Pancreas (tissue), 10 donors: ENCODE measurements at regions not wholly inside any gene's neighbourhood (a gene's known extent, or its start where the extent isn't known, plus 50 kb on each side); places are given as distances from the start of the nearest gene placed in this dataset.

Experiments
- ATAC-seq, 4 donors: fragments of 200-7000 bp; cut with Tn5 transposase; one replicate each; pipeline versions ENCODE4 v1.8.0 to v1.9.1; 2020; ENCODE audit warnings: mild to moderate bottlenecking in 4 of 4, moderate library complexity in 4 of 4
- DNase-seq, 6 donors: peaks; one replicate each; pipeline ENCODE4 v3.0.0-alpha.2; 2020
- FAIRE-seq: peaks from 2 replicates; lab custom pipeline; 2012; peaks lifted over from hg19 to GRCh38; lab: Jason Lieb, UNC
- H3K27ac ChIP-seq, 4 donors: fragments of 200-600 bp; sonication (generic); 1 replicate in 3 of 4; 2 replicates in 1 of 4; pipeline versions ENCODE4 v1.5.0 to v1.8.0; 2020
- H3K27me3 ChIP-seq, 4 donors: fragments of 200-600 bp; one replicate each; pipeline ENCODE4 v1.8.0; 2021
- H3K36me3 ChIP-seq, 3 donors: fragments of 200-600 bp; sonication (generic) in 1 of 3; one replicate each; pipeline versions ENCODE4 v1.5.0 to v1.8.0; 2020 to 2021
- H3K4me1 ChIP-seq, 3 donors: fragments of 200-600 bp; one replicate each; pipeline ENCODE4 v1.8.0; 2021
- H3K4me3 ChIP-seq, 4 donors: fragments of 200-600 bp; sonication (generic) in 2 of 4; one replicate each; pipeline versions ENCODE4 v1.5.0 to v1.8.0; 2020 to 2021
- H3K9me3 ChIP-seq, 4 donors: fragments of 200-600 bp; one replicate each; pipeline ENCODE4 v1.8.0; 2021
- CTCF ChIP-seq, 4 donors: fragments of 200-600 bp; sonication (generic) in 3 of 4; IDR thresholded peaks; one replicate each; pipeline versions ENCODE4 v1.5.0 to v1.8.0; 2021; ENCODE audit warnings: antibody characterized with exemption in 4 of 4
- WGBS, 2 donors: extraction: QIAGEN DNeasy Blood & Tissue Kit; methylation state at CpG; one replicate each; pipeline ENCODE4 v1.1.7; 2013; 5-methylcytosine and 5-hydroxymethylcytosine counted together
- intact Hi-C, 3 donors: fragments of 100-400 bp; cut with DNase I; formaldehyde crosslinking; loops; one replicate each; pipeline versions ENCODE4 v1.11.1 to v1.14.2; 2022
- donor health status: healthy with polysubstance abuse.
- donor health status: DM: no; HTN: no; CAD: no; lungs with moderate emphysema.
- donor health status: DM: no; HTN: no; CAD: no.
- donor health status: control.
- donor health status: control.
- donor health status: Bipolar disorder and iron deficiency.
- donor health status: DM: yes; HTN: yes; CAD: no.
- donor health status: DM: no; HTN: no; CAD: no.
- donor health status: DM: no; HTN: no; CAD: no.
- donor health status: DM: yes; HTN: yes; CAD: no.

GRCh38 chr1:224791362-224791941 lies 138.0 kb upstream of the DNAH14 start:
- DNase-seq (no peak), FAIRE-seq (no peak), ATAC-seq (no peak)
- Histone ChIP-seq H3K4me1 (no peaks in the 10 kb centered on the region), H3K27me3 (no peaks in the 10 kb centered on the region), H3K9me3 (no peaks in the 10 kb centered on the region), H3K36me3 (no peaks in the 10 kb centered on the region), H3K4me3 (no peak overlapping the region), H3K27ac (no peak overlapping the region)
- 89 to 94% methylated on average over 4 of the region's 4 CpGs for WGBS, 2 donors
- intact Hi-C loops: no loop called here
- TF ChIP-seq CTCF (IDR thresholded peaks at IDR 0.05): no peak

- ATAC-seq (no peak), FAIRE-seq (no peak), DNase-seq (no peak)
- no peaks in the 10 kb centered on the region for H3K27me3 ChIP-seq
- intact Hi-C loops: no loop called here
- H3K4me1 ChIP-seq: no peaks in the 10 kb centered on the region
- no peaks in the 10 kb centered on the region for H3K36me3 ChIP-seq
- TF ChIP-seq CTCF (IDR thresholded peaks at IDR 0.05): no peak
- H3K27ac ChIP-seq: no peak overlapping the region
- no peaks in the 10 kb centered on the region for H3K9me3 ChIP-seq
- no peak overlapping the region for H3K4me3 ChIP-seq
- WGBS, 2 donors: 47 to 71% methylated on average over 2 of the region's 2 CpGs
Observed at GRCh38 chr1:224795591-224795990, 133.9 kb upstream of the DNAH14 start.

GRCh38 chr1:224799083-224799482 lies 130.4 kb upstream of the DNAH14 start:
- Histone ChIP-seq H3K27me3 (no peaks in the 10 kb centered on the region), H3K4me3 (no peak overlapping the region), H3K36me3 (no peaks in the 10 kb centered on the region), H3K27ac (no peak overlapping the region), H3K4me1 (no peaks in the 10 kb centered on the region), H3K9me3 (no peaks in the 10 kb centered on the region)
- TF ChIP-seq CTCF (IDR thresholded peaks at IDR 0.05): no peak
- intact Hi-C loops: no loop called here
- DNase-seq (no peak), FAIRE-seq (no peak), ATAC-seq (no peak)
- WGBS, 2 donors: 55 to 65% methylated on average over 3 of the region's 3 CpGs

- ATAC-seq (no peak), FAIRE-seq (no peak), DNase-seq (no peak)
- no peaks in the 10 kb centered on the region for H3K9me3 ChIP-seq
- WGBS, 2 donors: 72 to 79% methylated on average over 8 of the region's 8 CpGs
- H3K27ac ChIP-seq: no peak overlapping the region
- no peak overlapping the region for H3K4me3 ChIP-seq
- no peaks in the 10 kb centered on the region for H3K36me3 ChIP-seq
- no peaks in the 10 kb centered on the region for H3K4me1 ChIP-seq
- intact Hi-C loops: no loop called here
- TF ChIP-seq CTCF (IDR thresholded peaks at IDR 0.05): no peak
- H3K27me3 ChIP-seq: no peaks in the 10 kb centered on the region
Observed at GRCh38 chr1:224800486-224801119, 128.9 kb upstream of the DNAH14 start.

GRCh38 chr1:224801844-224802490 lies 127.5 kb upstream of the DNAH14 start:
- Histone ChIP-seq H3K27me3 (no peaks in the 10 kb centered on the region), H3K9me3 (no peaks in the 10 kb centered on the region), H3K4me3 (no peak overlapping the region), H3K27ac (no peak overlapping the region), H3K4me1 (no peaks in the 10 kb centered on the region), H3K36me3 (no peaks in the 10 kb centered on the region)
- FAIRE-seq: no peak
- intact Hi-C loops: no loop called here
- WGBS, 2 donors: 66 to 67% methylated on average over 2 of the region's 2 CpGs
- no peak for TF ChIP-seq CTCF (IDR thresholded peaks at IDR 0.05)
- no peak for DNase-seq
- no peak for ATAC-seq
